ENCODE measurements at regions not wholly inside any gene's neighbourhood (a gene's known extent, or its start where the extent isn't known, plus 50 kb on each side); places are given as distances from the start of the nearest gene placed in this dataset.
"Not testable (repeated sequence)": the region's sequence is repeated elsewhere in the genome, so short reads cannot be mapped to it uniquely, and the experiment has no call there.

- H3K4me3 ChIP-seq (ENCODE audit: low read depth, low read length) = no peak overlapping the region; the same call in 1 of the 2 replicates
- TF ChIP-seq CTCF (IDR thresholded peaks at IDR 0.05; ENCODE audit: insufficient read depth, low read length, missing control alignments) = no peak
- ChIA-PET POLR2A (interaction anchor here (0.6 to 1.3 kb wide), 3 partner anchors 19 to 368 kb away, joined by 3 read pairs; no protein-coding TSS in a partner anchor), CTCF (no interaction called here)
- DNase-seq (ENCODE audit: low read depth, low spot score) = no peak
Measured at GRCh38 chr2:39870871-39871270, 91.8 kb upstream of the THUMPD2 start.

- DNase-seq (ENCODE audit: low read depth, low spot score) = no peak
- H3K4me3 ChIP-seq (ENCODE audit: low read depth, low read length) = no peak overlapping the region
- ChIA-PET CTCF (no interaction called here), POLR2A (no interaction called here)
- TF ChIP-seq CTCF (IDR thresholded peaks at IDR 0.05; ENCODE audit: insufficient read depth, low read length, missing control alignments) = no peak
Measured at GRCh38 chr2:39867268-39867667, 88.2 kb upstream of the THUMPD2 start.

- TF ChIP-seq CTCF (IDR thresholded peaks at IDR 0.05; ENCODE audit: insufficient read depth, low read length, missing control alignments) = no peak
- DNase-seq (ENCODE audit: low read depth, low spot score) = no peak
- ChIA-PET CTCF (no interaction called here), POLR2A (no interaction called here)
- no peak overlapping the region for H3K4me3 ChIP-seq (ENCODE audit: low read depth, low read length)
Measured at GRCh38 chr2:39865751-39866150, 86.7 kb upstream of the THUMPD2 start.

GRCh38 chr2:39863672-39864071, 84.6 kb upstream of the THUMPD2 start:
- POLR2A ChIA-PET; DNase-seq (ENCODE audit: low read depth, low spot score); H3K4me3 ChIP-seq (ENCODE audit: low read depth, low read length): not testable (repeated sequence)
- CTCF ChIA-PET = interaction anchor here (1.1 kb wide), 1 partner anchor 624 kb away, joined by 3 read pairs; no protein-coding TSS in a partner anchor

- no peak overlapping the region for H3K4me3 ChIP-seq (ENCODE audit: low read depth, low read length)
- POLR2A ChIA-PET = no interaction called here
- CTCF ChIA-PET = no interaction called here
- DNase-seq (ENCODE audit: low read depth, low spot score) = no peak
- TF ChIP-seq CTCF (IDR thresholded peaks at IDR 0.05; ENCODE audit: insufficient read depth, low read length, missing control alignments) = no peak
Measured at GRCh38 chr2:39860538-39860937, 81.5 kb upstream of the THUMPD2 start.

- POLR2A ChIA-PET = no interaction called here
- CTCF ChIA-PET = no interaction called here
- no peak for TF ChIP-seq CTCF (IDR thresholded peaks at IDR 0.05; ENCODE audit: insufficient read depth, low read length, missing control alignments)
- no peak for DNase-seq (ENCODE audit: low read depth, low spot score)
- no peak overlapping the region for H3K4me3 ChIP-seq (ENCODE audit: low read depth, low read length)
Measured at GRCh38 chr2:39858677-39859076, 79.6 kb upstream of the THUMPD2 start.

- H3K4me3 ChIP-seq (ENCODE audit: low read depth, low read length) = no peak overlapping the region
- ChIA-PET POLR2A (no interaction called here), CTCF (interaction anchor here (0.9 to 1.9 kb wide), 2 partner anchors 18 to 125 kb away, joined by 3 to 4 read pairs; no protein-coding TSS in a partner anchor)
- no peak for DNase-seq (ENCODE audit: low read depth, low spot score)
- TF ChIP-seq CTCF (IDR thresholded peaks at IDR 0.05; ENCODE audit: insufficient read depth, low read length, missing control alignments) = no peak
Measured at GRCh38 chr2:39855856-39856255, 76.8 kb upstream of the THUMPD2 start.
